Globus pallidus (tissue), 1 donor: ENCODE measurements at regions not wholly inside any gene's neighbourhood (a gene's known extent, or its start where the extent isn't known, plus 50 kb on each side); places are given as distances from the start of the nearest gene placed in this dataset.

ENCODE experiments used
- DNase-seq: peaks from one replicate; pipeline ENCODE4 v3.0.0-alpha.2; 2015; ENCODE audit warnings: low spot score

DNA sequence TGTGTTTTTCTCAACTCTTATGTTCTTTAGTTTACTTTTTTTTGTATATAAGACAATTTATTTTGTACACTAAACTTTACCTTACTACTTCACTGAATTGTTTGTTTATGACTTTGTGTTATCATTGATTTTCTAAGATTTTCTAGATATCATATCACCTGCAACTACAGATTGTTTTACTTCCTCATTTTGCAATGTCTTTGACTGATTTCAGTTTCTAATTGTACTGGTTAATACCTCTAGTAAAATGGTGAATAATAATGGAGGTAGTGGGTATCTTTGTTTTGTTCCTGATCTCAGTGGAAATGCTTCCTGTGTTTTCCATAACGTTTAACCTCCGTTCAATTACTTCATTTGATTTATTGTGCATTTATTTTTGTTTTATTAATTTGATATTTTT, 490.2 kb downstream of the TLL1 start:
- no peak for DNase-seq

DNA sequence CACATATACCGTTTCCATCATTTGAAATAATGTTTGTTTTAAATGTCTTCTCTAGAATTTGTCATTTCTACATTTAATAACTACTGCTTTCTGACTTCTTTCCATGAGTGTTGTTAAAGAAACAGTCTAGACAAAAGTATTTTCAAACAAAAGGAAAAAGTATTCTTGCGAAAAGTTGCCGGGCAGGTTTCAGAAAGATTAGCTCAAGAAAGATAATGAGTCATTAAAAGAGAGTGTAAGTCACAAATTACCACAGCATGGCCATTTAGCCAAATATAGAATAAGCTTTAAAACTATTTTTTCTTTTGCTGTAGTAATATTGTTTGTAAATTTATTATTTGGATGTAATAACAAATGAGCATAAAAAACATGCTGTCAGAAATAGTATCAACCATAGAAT, 493.0 kb downstream of the TLL1 start:
- DNase-seq = no peak

DNA sequence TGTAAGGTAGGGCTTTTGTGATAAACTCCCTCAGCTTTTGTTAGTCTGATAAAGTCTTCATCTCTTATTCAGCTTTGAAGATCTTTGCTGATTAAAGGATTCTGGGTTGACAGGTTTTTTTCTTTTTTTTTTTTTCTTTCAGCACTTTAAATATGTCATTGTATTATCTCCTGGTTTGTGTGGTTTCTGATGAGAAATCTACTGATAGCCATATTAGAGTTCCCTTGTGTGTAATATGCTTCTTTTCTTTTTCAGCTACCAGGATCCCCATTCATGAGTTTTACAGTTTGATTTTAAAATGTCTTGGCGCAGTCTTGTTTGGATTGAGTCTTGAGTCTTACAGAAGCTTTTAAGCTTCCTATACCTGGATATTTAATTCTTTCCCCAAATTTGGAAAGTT, 504.5 kb downstream of the TLL1 start:
- no peak for DNase-seq

DNA sequence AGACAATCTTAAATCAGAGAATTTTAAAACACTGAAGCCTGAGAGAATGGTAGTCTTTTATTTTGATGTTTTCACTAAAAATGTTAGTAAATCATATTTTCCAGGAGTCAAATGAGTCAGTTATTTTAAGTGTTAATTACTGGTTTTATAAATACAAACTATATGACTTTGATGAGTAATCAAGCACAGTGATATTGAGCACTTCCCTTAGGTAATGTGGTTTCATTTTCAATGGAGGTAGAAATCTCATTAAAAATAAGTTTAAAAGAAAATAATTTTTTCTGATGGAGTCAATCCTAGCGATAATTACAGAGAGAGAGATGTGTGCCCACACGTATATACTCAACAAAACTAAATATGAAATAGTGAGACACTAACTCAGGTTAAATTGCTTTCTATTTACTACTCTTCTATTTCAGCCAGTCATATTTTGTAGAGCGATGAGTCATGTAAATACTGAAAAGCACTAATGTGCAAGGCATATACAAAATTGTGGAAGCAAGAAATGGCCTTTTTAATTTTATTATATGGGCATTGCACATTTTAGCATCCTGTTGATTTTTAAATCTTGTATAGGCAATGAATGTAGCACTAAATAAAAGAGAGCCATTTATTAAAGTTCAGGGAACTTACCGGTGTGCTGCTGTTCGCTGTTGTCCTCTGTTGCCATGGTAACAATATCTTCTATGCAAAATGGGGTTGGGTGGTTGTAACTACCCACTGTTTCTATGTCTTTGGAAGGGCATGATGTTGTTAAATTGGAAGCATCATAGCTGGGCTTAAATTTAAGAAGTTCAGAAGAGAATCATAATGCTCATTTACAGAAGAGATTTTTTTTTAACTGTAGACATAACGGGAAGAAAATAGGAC, 513.7 kb downstream of the TLL1 start:
- no peak for DNase-seq

GRCh38 chr4:166391501-166391900, 518.5 kb downstream of the TLL1 start:
- no peak for DNase-seq

GRCh38 chr4:166399021-166399420, 526.0 kb downstream of the TLL1 start:
- no peak for DNase-seq

DNA sequence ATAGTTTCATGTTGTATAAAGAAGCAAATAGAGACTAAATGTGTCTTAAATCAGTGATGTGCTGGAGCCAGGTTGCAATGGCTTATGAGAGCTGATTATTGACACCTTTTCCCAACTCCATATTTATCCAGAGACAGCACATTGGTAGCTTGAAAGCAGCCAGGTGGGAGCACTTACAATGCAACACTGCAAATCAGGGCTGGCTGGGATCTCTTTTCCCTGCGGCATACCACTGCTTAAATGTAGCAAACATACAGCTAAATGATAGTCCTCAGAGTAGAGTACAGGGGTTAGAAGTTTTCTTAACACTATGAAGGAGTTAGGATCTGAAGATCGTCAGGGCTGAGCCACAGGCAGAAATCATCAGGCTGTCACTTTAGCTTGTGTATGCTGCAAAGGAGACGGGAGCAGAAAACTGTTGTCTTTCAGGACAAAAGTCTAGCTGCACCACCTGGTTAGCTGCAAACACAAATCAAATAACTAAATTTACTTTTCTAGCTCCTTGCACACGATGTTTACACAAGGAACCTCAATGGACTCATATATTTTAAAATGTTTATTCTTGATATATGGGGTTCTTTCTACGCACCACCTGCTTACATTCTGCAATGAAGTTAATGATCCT, 527.3 kb downstream of the TLL1 start:
- no peak for DNase-seq

- DNase-seq = no peak
These were observed 540.3 kb downstream of the TLL1 start for GRCh38 chr4:166413356-166413755.

GRCh38 chr4:166414431-166414830, 541.4 kb downstream of the TLL1 start:
- no peak for DNase-seq

DNA sequence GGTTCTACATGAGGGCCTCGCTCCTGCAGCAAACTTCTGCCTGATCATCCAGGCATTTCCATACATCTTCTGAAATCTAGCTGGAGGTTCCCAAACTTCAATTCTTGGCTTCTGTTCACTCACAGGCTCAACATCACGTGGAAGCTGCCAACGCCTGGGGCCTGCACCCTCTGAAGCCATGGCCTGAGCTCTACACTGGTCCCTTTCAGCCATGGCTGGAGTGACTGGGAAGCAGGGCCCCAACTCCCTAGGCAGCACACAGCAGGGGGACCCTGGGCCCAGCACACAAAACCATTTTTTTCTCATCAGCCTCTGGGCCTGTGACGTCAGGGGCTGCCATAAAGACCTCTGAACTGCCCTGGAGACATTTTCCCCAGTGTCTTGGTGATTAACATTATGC, 542.7 kb downstream of the TLL1 start:
- DNase-seq = no peak

DNA sequence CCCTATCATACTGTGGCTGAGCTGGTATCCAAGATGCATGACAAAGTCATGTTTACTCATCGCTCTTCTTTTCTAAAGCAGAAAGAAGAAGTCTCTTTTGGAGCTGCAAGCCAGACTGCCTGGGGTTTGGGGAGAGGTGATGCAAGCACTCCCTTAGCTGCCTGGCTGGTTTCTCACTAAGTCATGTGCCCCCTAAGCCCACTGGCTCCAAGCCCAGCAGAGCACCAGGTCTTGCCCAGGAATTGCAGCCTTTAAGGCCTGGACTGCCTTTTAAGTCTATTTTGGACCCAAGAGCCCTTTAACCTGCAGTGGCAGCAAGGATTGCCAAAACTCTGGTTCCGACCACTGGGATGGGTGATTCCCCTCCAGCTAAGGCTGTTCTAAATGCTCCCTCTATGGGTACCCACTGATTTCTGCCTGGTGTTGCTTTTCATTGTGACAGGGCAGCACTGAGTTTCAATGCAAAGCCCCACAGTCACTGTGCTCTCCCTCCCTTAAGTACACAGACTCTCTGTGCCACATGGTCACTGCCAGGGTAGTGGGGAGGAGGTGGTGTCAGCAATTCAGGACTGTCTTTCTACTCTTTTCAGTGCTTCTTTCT, 548.6 kb downstream of the TLL1 start:
- no peak for DNase-seq

DNA sequence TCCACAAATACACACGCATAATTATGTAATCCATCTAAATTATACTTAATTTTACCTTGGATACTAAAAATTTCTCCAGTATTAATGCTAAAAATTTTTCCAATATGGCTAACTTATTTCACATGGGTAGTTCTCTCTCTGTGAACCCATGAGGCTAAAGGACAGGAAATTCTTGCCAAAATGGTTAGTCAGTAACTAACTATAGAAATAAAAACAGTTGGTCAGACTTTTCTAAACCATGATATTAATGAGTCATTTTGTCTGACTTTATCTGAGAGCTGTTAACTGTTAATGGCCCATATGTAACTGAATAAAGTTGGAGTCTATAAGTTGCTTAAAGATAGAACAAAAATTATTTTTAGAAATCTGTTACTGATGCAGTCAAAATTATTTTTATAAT, 549.4 kb downstream of the TLL1 start:
- no peak for DNase-seq

GRCh38 chr4:166426300-166426863, 553.3 kb downstream of the TLL1 start:
- DNase-seq = no peak

DNA sequence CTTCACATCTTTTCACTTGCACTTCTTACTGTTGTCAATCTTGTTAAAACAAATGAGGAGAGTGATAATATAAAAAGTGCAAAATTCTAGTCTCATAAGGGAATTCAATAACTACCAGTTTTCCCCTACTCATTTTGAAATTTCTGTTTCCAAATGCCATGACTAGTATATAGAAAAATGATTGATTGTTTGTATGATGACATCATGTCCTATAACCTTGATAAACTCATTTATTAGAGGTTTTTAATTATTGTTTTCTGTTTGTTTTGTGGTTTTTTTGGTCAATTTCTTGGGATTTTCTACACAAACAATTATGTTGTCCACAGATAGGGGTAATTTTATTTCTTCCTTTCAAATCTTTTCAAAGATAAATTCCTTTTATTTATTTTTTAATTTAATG, 559.1 kb downstream of the TLL1 start:
- DNase-seq = no peak

- DNase-seq = no peak
These were observed 559.8 kb downstream of the TLL1 start for GRCh38 chr4:166432842-166433241.

DNA sequence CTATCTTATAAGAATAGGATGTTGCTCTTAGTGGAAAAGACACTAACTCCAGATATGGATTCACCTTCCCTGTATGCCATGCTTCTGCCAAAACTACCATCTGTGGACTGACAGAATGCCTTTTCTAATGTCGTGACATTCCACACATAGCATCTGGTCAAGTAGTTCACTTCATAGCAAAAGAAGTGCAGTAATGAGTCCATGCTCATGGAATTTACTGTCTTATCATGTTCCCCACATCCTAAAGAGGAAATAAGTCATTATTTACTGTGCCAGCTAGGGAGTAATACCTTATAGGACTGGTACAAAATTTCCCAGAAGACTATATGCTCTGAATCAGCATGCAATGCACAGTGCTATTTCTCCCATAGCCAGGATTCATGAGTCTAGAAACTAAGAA, 562.4 kb downstream of the TLL1 start:
- DNase-seq = no peak

DNA sequence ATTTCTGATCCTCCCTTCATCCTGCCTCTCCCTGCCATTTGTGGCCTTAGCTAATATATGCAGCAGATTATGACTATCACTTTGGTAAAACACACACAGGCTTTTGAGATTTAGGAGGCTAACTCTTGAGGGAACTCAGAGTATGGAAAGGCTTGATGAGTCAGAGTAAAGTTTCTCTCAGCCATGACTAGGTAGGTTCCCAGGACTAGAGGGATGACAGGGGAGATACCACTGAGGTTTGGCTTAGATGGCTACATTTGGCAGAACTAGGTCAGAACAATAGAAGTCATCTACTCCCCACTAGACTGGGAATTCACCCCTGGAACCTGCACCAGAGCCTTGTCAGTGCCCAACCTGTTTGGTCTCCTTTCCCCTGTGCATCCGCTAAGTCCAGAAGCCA, 585.7 kb downstream of the TLL1 start:
- no peak for DNase-seq

DNA sequence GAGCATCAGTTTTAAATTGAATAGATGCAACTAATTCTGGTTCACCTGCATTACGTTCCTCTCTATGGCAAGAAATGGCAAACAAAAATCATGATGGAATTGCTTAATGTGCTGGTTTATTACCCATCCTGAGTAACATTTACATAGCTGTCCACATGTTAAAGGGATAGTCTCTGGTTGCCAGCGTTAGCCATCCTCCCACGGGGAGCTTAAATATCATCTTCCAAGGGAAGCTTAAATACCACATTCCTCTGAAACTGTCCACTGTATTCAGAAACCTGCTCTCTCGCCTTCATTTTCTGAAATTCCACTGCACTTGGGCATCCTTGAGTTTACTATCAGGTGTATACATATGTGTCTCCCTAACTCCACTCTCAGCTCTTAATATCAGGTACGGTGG, 586.6 kb downstream of the TLL1 start:
- DNase-seq = no peak

GRCh38 chr4:166460769-166461550, 587.9 kb downstream of the TLL1 start:
- DNase-seq = no peak

- DNase-seq = no peak
These were observed 608.0 kb downstream of the TLL1 start for GRCh38 chr4:166481055-166481454.

DNA sequence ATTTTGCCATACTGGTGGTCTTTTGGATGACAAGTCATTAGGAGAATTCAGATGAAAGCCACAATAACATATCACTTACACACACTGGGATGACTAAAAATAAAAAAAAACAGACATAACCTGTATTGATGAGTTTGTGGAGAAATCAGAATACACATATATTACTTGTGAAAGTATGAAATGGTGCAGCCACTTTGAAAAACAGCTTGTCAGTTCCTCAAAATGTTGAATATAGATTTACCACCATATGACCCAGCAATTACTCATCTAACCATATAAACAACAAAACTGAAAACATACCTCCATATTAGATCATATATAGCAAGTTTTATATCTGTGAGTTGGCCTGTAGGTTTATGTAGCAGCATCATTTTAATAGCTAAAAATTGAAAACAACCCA, 608.7 kb downstream of the TLL1 start:
- no peak for DNase-seq

DNA sequence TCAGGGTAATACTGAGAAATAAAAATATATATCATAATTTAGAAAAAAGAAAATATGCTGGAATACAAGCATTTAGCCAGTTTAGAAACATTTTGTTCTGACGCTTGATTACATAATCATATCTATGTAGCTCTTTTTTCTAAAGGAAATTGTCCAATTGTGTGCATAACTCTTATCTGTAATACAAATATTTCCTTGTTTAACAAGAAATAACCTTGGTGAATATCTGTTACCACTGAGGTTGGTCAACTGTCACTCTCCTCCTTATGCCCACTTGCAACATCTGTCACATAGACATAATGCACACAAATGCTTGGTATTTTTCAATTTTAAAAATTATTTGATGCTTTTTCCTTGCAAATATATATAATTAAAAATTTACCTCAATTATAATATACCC, 609.7 kb downstream of the TLL1 start:
- DNase-seq = no peak
